HS-5 (cell line): ENCODE measurements at regions not wholly inside any gene's neighbourhood (a gene's known extent, or its start where the extent isn't known, plus 50 kb on each side); places are given as distances from the start of the nearest gene placed in this dataset.
"Not testable (repeated sequence)": the region's sequence is repeated elsewhere in the genome, so short reads cannot be mapped to it uniquely, and the experiment has no call there.

Experiments used
- DNase-seq: peaks from one replicate; pipeline ENCODE4 v3.0.0-alpha.2; 2012; ENCODE audit warnings: low read depth

GRCh38 chr1:198411240-198411639 is 129.2 kb downstream of the ATP6V1G3 start:
- no peak for DNase-seq

DNA sequence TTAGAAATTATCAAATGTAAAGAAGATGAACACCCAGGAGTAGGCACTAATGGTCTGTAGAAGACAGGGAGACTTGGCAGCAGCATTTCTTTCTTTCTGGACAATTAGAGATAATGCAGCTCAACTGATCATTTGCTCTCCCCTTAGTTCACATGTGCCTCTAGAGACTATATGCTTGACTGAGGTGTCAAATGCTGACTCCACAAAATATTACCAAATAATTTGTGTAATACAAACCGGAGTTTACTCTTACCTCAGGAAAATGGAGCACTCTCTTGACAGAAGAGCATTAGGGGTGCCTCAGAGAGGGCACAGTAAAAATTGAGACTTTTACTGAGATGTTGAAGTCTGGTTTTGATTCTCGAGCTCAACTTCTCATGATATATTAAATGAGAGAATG is 131.8 kb downstream of the ATP6V1G3 start:
- no peak for DNase-seq

GRCh38 chr1:198404632-198405031 is 135.8 kb downstream of the ATP6V1G3 start:
- DNase-seq: not testable (repeated sequence)

DNA sequence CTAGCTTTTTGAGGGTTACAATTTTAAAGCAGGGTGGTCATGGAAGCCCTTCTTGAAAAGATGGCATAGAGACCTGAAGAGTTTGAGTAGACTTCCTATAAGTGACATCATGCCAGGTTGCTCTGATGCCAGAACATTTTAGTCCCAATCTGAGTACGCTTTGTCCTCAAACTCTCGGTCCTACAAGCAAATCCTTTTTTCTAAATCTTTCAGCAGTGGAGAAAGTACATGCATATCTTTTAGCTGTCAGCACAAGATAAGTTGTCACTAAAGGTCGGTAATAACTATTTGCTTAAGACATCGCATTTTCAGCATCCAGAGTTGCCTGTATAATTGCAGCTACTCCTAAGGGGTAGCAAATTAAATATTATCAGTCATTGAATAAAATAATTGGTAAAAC is 140.4 kb downstream of the ATP6V1G3 start:
- no peak for DNase-seq

DNA sequence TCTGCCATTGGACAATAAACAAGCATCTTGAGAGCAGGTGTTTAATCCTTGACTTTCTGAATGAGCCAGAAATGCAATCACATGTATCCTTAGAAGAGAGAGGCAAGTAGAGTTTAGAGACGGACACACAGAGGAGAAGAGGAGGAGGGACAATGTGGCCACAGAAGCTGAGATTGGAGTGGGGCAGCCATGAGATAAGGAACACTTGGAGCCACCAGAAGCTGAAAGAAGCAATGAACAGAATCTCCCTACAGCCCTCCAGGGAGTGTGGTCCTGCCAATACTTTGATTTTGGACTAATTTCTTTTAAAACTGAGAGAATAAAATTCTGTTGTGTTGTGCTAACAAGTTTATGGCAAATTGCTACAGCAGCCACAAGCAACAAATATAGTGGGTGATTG is 141.0 kb downstream of the ATP6V1G3 start:
- no peak for DNase-seq

DNA sequence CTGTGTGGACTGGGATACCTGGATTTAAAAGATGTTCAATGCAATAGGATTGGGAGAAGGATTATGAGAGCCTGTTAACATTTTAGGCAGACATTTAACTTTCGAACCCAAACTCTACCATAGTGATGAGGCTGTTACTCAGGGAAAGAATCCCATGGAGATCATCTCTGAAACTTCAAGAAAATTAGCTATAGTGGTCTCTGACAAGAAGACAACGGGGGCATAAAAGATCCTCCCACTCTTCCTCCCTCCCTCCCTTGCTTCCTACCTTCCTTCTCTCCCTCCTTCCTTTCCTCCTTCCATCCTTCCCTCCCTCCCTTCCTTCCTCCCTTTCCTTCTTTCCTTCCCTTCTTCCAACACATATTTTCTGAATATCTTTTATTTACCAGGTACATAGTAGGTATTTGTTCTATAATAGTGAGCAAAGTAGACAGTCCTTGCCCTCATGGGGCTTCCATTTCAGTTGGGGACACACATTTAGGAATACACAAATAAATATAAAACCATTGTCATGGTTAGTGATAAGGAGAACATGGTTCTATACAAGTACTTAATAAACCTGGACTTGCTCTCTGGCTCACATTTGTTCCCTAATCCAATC is 143.2 kb downstream of the ATP6V1G3 start:
- no peak for DNase-seq

GRCh38 chr1:198391393-198392020 is 149.0 kb downstream of the ATP6V1G3 start:
- no peak for DNase-seq

DNA sequence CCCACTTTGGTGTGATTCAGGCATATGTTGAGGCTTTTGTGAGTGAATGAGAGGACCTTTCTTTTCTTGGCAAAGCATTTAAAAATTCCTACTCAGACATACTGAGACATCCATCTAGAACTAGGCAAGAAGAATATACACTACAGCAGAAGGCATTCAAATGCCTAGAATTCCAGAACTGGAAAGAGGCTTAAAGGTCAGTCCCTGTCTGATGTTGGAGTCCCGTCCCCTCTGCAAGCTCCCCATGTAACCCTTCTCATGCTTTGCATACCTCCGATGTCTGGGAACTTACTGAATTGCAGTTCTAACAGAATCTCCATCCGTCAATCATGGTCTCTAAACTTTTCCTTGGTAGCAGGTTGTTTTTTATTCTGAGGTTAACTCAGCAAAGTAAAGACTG is 152.9 kb downstream of the ATP6V1G3 start:
- no peak for DNase-seq

DNA sequence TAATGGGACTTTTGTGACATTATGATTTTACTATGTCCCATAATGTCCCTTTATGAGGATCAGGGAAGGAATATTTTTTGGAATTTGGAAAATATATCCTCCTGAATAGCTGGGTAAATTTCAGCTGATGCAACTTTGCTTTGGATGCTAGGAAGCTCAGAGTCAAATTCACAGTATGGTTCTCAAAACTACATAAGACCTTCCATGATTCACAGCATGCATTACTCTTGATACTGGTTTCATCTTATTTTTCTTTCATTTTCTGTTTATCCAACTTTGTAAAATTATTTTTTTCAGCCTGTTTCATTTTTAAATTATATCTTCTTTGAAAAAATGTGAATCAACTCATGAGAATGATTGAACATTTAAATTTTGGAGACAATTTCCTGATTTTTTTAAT is 160.2 kb downstream of the ATP6V1G3 start:
- no peak for DNase-seq

DNA sequence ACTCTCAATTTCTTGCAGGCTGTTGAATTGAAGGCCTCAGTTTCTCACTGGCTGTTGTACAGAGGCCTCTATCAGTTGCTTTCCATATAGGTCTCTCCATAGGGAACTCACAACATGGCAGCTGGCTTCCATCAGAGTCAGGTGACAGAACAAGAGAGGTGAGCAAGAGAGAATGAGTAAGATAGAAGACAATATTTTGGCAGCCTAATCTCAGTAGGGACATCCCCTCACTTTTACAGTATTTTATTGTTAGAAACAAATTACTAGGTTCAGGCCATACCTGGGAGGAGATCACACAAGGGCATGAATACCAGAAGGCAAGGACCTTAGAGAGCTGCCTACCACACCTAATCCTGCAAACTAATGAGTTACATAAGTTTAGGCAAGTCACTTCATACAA is 162.8 kb downstream of the ATP6V1G3 start:
- DNase-seq: no peak

DNA sequence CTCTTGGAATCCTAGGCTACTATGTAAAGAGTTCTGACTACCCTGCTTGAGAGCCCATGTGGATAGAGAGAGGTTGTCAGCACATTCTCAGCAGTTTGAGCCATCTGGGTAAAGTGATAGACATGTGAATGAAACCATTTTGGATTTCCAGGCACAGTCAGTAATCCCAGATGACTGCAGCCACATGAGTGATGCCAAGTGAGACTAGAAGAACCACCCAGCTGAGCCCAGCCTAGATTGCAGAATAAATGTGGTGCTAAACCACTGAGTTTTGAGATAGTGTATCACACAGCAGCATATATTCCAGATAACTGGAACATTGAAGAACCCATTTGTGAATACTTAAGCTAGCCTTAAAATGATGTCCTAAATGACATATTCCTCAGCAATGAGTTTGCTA is 166.2 kb downstream of the ATP6V1G3 start:
- no peak for DNase-seq

DNA sequence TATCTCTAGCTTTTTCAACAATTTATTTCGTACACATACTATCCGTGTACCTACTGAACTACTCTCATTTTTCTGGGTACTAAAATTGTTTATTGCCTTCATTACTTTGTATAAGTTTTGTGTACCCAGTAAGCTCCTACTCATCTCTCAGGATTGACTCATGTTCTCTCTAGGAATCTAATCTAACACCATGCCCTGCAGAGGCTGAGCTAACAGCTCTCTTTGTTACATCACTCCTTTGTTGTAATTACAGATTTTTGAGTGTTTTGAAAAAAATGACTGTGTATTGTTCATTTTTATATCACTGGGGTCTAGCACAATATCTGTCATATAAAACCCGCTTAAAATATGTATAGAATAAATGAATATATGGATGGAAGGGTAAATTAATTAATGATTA is 167.1 kb downstream of the ATP6V1G3 start:
- no peak for DNase-seq
